Keratinocyte (primary cell): ENCODE measurements at regions not wholly inside any gene's neighbourhood (a gene's known extent, or its start where the extent isn't known, plus 50 kb on each side); places are given as distances from the start of the nearest gene placed in this dataset.

Source experiments
- EZH2 ChIP-seq: IDR thresholded peaks from one replicate; pipeline ENCODE4 v1.6.1; 2012; ENCODE audit warnings: inconsistent platforms, mild to moderate bottlenecking, low read length, moderate library complexity
- TF ChIP-seq, protein P1 (sequence below), 3 experiments: IDR thresholded peaks in 1 of 3; conservative IDR thresholded peaks in 1 of 3; optimal IDR thresholded peaks in 1 of 3; 2 replicates in 2 of 3; 3 replicates in 1 of 3; pipeline versions ENCODE3 to v1.5.1; 2011; ENCODE audit warnings: low read length in 3 of 3, mild to moderate bottlenecking in 3 of 3, moderate library complexity in 2 of 3, control low read depth in 1 of 3, inconsistent platforms in 1 of 3; ENCODE audit not compliant: insufficient read depth in 2 of 3; ENCODE audit errors: extremely low read depth in 1 of 3

DNA sequence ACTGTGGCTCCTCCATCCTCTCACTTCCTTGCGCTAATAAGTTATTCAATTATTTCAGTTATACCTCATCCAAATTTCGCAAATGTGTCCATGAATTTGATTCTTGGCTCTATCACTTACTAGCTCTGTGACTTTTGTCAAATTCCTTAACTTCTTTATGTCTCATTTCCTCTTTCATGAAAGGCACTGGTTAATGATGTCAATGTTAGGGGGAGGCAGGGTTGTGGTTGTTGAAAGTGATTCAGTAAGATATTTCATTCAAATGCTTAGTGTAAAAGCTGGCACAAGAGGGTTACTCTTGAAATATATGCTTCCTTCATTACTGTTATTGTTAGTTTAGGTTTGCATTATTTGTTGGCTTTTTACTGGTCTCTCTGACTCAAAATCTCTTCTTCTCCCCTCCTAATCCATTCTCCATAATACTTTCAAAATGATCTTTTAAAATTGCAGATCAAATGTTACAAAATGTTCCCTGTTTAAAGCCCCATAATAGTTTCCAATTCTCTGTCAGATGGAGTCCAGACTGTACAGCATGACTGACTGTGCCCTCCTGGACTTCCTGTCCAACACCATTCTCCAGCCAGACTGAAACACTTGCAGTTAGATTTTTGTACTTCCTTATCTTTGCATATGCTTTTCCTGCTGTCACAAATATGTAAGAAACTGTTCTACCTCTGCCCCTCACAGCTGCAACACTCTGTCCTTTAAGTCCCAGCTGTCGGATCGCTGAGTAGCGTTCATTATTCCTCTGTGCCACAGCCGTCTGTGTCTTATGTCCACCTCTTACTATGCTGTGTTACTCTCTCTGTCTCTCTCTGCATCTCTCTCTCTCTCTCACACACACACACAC lies 510.6 kb upstream of the RAG2 start:
- TF ChIP-seq, protein P1, sequence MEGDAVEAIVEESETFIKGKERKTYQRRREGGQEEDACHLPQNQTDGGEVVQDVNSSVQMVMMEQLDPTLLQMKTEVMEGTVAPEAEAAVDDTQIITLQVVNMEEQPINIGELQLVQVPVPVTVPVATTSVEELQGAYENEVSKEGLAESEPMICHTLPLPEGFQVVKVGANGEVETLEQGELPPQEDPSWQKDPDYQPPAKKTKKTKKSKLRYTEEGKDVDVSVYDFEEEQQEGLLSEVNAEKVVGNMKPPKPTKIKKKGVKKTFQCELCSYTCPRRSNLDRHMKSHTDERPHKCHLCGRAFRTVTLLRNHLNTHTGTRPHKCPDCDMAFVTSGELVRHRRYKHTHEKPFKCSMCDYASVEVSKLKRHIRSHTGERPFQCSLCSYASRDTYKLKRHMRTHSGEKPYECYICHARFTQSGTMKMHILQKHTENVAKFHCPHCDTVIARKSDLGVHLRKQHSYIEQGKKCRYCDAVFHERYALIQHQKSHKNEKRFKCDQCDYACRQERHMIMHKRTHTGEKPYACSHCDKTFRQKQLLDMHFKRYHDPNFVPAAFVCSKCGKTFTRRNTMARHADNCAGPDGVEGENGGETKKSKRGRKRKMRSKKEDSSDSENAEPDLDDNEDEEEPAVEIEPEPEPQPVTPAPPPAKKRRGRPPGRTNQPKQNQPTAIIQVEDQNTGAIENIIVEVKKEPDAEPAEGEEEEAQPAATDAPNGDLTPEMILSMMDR (optimal IDR thresholded peaks at IDR 0.05 in 1 of 3, IDR thresholded peaks at IDR 0.05 in 1 of 3, conservative IDR thresholded peaks at IDR 0.05 in 1 of 3; ENCODE audit: extremely low read depth in 1 of 3, insufficient read depth in 2 of 3, low read length in 3 of 3) = no peak
- no peak for TF ChIP-seq EZH2
